ENCODE measurements at regions not wholly inside any gene's neighbourhood (a gene's known extent, or its start where the extent isn't known, plus 50 kb on each side); places are given as distances from the start of the nearest gene placed in this dataset.

DNA sequence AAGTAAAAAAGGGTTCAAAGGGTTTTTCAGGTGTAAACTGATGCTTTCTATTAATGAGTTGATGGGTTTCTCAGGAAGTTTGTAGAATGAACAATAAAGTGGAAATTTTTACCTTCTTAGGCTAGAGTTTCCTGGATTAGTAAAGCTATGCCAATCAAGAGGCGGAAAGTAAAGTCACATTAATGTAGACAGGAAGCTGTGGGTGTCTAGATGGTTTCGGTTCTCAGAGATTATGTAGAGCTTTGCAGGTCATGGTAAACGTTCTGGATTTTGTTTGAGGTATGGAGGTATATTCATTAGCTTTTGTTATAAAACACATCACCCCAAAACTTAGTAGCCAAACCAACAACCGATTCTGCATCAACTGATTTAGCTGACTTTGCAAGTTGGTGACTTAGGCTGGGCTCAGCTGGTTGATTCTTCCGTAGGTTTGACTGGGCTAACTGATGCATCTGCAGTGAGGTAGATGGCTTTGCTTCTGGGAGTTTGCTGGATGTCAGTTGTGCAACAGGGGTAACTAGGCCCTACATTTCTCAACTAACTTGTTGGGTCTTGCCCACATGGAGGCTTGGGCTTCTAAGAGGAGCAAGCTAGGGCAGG lies 273.8 kb downstream of the MSX2 start:
- TF ChIP-seq POLR2A (IDR thresholded peaks at IDR 0.05): no peak
- TF ChIP-seq, protein P1, sequence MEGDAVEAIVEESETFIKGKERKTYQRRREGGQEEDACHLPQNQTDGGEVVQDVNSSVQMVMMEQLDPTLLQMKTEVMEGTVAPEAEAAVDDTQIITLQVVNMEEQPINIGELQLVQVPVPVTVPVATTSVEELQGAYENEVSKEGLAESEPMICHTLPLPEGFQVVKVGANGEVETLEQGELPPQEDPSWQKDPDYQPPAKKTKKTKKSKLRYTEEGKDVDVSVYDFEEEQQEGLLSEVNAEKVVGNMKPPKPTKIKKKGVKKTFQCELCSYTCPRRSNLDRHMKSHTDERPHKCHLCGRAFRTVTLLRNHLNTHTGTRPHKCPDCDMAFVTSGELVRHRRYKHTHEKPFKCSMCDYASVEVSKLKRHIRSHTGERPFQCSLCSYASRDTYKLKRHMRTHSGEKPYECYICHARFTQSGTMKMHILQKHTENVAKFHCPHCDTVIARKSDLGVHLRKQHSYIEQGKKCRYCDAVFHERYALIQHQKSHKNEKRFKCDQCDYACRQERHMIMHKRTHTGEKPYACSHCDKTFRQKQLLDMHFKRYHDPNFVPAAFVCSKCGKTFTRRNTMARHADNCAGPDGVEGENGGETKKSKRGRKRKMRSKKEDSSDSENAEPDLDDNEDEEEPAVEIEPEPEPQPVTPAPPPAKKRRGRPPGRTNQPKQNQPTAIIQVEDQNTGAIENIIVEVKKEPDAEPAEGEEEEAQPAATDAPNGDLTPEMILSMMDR (IDR thresholded peaks at IDR 0.05): no peak

Measured in esophagus squamous epithelium (tissue), 4 donors.